Kasumi-1 (cell line): ENCODE measurements at regions not wholly inside any gene's neighbourhood (a gene's known extent, or its start where the extent isn't known, plus 50 kb on each side); places are given as distances from the start of the nearest gene placed in this dataset.
A peak's percentile ranks its signal among the peaks of the same experiment; 100 is the strongest.

Experiments
- DNase-seq, 2 experiments: peaks; one replicate each; lab custom pipeline; 2025; lab: John Stamatoyannopoulos, UW

GRCh38 chr5:8322484-8322883 lies 453.5 kb downstream of the MTRR start:
- no peak for DNase-seq

GRCh38 chr5:8327016-8327415 lies 458.1 kb downstream of the MTRR start:
- no peak for DNase-seq

DNA sequence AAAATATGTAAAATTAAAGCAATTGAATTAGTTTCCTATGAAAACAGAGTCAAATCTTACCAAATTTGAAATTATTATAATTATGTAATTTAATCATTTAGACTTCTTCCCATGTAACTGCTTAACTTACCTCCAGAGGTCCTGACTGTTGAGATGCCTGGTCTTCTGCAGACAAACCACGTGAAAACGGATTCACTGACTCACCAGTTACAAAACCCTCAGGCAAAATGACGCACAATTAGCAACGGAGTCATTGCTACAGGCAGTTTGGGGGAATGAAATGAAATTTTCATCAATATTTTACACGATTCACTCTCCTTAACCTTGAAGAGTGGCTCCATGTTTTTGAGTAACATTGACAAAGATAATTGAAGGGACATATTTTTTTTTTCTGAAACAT lies 460.8 kb downstream of the MTRR start:
- DNase-seq = peak in 1 of 2 experiments; percentile 18

GRCh38 chr5:8332666-8333445 lies 463.9 kb downstream of the MTRR start:
- DNase-seq = no peak

DNA sequence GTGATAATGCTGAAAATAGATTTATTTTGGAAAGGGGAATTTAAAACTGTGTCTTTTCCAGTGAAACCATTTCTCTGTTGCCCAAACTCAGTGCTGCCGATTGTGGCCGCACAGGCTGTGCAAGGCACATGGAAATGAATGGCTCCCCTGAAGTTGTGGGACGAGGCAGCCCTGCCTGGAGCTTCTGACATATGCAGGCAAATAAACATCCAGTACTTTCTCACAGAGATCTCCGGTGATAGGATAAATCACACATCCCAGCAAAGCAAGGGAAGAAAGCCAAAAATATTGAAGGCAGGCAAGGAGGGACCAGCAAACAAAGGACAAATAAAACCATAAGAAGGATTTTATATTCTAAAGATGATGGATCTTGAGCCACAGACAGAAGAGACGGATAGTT lies 464.5 kb downstream of the MTRR start:
- no peak for DNase-seq

- DNase-seq = peak; percentile 69 to 72
Measured at GRCh38 chr5:8333977-8334376, 465.0 kb downstream of the MTRR start.

DNA sequence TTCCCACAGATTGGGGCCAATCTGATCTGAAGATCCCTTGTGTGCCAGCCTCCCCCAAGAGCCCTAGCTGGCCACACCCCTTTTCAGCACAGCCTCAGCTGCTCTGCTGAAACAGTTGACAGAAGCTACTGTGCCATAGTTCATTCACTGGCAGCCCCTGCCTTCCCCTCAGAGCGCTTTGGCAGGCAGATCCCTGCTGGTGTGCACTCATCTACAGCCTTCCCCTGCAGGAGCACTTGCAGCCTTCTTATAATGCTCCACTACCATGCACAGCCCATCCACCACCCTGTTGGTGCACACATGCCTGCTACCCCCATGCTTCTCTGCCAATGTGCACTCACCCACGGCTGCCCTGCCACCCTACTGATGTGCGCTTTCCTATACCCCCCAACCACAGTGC lies 471.3 kb downstream of the MTRR start:
- no peak for DNase-seq

DNA sequence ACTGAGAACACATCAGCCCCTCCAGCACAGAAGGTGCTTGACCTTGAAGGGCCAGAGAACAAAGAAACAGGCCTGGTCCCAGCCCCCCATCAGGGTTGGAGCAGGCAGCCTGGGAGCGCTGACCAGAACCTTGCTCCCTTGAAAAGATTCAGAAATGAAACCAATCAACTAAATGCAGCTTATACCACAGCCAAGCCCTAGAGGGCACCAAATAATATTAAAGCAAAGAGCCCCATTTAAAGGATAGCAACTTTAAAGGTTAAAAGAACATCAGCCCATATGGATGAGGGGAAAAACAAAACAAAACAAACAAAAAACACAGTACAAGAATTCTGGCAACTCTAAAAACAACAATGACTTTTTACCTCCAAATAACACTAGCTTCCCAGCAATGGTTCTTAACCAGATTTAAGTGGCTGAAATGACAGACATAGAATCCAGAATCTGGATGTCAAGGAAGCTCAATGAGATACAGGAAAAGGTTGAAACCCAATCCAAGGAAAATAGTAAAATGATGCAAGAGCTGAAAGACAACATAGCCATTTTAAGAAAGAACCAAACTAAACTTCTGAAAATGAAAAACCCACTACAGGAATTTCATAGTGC lies 471.9 kb downstream of the MTRR start:
- DNase-seq = peak; percentile 44 to 48

DNA sequence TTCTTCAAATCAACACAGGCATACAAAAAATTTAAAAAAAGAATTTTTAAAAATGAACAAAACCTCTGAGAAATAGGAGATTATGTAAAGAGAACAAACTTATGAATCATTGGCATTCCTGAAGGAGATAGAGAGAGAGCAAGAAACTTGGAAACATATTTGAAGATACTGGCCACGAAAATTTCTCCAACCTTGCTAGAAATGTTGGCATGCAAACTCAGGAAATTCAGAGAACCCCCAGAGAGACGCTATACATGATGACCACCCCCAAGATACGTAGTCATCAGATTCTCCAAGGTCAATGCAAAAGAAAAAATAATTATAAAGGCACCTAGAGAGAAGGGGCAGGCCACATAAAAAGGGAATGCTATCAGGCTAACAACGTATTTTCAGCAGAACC lies 472.5 kb downstream of the MTRR start:
- no peak for DNase-seq

DNA sequence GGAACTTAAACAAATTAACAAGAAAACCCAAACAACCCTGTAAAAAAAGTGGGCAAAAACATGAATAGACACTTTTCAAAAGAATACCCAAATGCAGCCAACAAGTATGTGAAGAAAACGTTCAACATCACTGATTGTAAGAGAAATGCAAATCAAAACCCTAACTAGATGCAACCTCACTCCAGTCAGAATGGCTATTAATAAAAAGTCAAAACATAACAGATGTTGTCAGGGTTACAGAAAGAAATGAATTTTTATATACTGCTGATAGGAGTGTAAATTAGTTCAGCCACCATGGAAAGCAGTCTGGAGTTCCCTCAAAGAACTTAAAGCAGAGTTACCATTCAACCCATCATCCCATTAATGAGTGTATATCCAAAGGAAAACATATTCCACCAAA lies 479.0 kb downstream of the MTRR start:
- no peak for DNase-seq

DNA sequence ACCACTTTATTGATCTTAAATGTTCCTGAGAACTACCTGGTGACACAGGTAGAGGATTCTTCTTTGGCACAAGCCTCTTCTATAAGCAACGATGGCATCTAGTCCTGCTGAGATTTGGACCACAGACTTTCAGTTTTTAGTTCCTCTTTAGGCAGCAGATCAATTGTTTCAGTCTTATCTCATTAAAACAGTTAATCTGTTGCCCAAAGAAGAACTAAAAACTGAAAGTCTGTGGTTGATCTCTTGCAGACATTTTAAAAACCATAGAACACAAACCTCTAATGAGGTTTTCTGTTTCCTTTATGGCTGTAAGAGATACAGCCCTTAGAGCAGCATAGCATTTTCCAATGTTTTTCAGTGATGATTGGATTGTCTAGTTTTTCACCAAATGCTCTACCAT lies 480.9 kb downstream of the MTRR start:
- peak; percentile 42 to 45 for DNase-seq

- DNase-seq = no peak
Measured at GRCh38 chr5:8350644-8351339, 481.8 kb downstream of the MTRR start.

GRCh38 chr5:8355981-8356380 lies 487.0 kb downstream of the MTRR start:
- DNase-seq = no peak

DNA sequence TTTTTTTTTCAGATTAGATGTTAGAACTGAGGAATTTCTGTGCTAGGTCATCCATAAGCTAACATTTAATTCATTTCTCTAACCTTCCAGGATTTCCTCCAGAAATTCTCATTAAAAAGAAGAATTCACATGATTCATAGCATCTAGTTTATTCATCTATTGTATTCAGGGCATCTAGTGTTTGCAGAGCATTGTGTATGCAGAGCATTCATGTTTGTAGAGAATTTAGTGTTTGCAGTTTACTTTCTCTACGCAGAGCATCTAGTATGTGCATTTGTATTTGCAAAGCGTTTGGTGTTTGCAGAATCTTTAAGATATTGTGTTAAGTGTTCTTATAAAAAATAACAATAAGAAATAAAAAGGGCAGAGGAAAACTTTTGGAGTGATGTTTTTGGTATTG lies 491.1 kb downstream of the MTRR start:
- no peak for DNase-seq

DNA sequence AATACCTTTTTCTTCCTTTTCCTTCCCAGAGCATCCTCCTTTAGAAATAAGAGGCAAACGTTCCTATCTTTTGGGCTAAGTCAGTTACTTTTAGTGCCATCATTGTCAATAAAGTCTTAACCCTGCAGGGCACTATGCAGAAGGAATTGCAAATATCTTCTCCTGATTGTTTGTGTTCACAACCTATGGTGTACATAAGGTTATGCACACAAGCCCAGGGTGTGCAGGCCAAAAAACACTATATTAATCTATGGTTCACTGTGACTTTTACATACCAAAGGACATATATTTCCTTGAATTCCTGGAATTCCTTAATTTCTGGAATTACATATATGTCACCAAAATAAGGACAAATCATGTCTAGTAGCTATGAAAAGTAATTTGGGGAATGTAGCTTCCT lies 493.5 kb downstream of the MTRR start:
- no peak for DNase-seq

- no peak for DNase-seq
Measured at GRCh38 chr5:8363138-8363537, 494.2 kb downstream of the MTRR start.

DNA sequence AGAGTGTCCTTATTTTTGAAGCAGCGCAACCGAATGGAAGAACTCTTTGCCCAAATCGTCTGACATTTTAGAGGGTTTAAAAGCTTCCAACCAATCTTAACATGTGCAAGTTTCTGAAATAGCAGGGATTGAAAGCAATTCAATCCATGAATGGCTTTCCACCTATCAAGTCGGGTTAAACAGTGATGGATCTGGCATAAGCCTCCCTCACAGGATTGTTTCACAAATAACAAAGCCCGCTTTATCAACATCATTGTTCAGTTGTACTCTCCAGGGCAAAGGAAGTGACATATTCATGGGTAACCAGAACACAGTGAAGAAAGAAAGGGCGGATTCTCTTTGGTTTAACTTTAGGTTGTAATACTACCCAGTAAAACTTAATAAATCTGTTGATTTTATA lies 497.3 kb downstream of the MTRR start:
- DNase-seq = no peak

DNA sequence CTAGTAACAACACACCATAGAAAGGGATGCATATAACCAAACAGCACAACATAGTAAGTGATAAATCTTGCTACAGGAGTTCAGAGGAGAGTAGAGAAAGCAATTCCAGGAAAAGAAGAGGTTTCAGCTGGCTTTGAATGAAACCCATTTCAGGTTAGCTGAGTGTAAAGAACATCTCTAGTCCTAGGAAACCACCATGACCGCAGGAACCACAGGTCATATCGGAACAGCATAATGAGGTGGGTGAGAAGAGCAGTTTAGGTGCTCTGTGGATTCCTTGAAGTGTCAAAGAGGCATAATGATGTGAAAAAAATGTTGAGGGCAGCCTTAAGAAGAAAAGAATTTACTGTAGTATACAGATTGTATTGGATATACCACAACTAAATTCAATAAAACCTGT lies 507.5 kb downstream of the MTRR start:
- no peak for DNase-seq

DNA sequence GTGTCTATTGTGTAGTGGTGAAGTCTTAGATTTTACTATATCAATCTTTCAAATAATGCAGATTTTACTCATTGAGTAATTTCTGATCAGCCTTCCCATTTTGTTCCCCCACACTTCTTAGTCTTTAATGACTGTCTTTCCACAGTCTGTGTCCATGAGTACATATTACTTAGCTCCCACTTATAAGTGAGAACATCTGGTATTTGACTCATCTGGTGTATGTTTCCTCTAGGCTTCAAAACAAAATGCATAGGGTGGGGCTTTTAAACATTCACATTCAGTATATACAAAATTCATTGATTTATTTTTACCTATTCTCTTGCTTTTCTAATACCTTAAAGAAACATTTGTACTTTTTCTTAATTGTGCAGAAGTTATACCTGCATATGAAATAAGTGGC lies 513.0 kb downstream of the MTRR start:
- no peak for DNase-seq

GRCh38 chr5:8382456-8382855 lies 513.5 kb downstream of the MTRR start:
- DNase-seq = no peak

GRCh38 chr5:8383616-8384015 lies 514.7 kb downstream of the MTRR start:
- no peak for DNase-seq

DNA sequence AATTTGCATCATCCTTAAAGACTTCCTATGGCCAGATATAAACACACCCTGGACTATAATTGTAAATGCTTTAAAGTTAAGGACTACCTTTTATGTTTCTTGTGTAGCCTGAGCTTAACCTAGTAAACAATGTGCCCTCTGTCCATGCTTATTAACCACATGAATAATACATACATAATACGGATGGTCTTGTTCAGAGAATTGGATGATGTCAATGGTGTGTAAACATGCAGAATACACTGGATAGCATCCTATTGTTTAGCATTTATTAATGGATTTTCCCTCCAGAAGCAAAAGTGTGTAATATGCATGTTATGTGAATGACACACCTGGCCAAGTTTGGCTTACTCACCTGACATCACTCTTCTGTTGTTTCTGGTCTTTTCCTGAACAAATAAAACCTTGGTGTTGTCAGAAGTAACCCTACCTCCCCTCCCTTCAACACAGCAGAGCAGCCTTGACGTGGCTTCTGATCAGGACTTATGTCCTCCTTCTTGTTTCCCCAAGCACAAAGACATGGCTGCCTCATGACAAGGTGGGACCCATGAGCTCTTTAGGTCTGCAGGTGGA lies 517.9 kb downstream of the MTRR start:
- no peak for DNase-seq

GRCh38 chr5:8391911-8392310 lies 523.0 kb downstream of the MTRR start:
- DNase-seq = no peak
